Transverse colon (tissue), 4 donors: ENCODE measurements at regions not wholly inside any gene's neighbourhood (a gene's known extent, or its start where the extent isn't known, plus 50 kb on each side); places are given as distances from the start of the nearest gene placed in this dataset.

Experiments
- EP300 ChIP-seq: sonication (generic); formaldehyde crosslinking; IDR thresholded peaks from one replicate; pipeline ENCODE4 v1.6.1; 2017; ENCODE audit warnings: antibody characterized with exemption, low read depth
- POLR2A ChIP-seq: fragments of 450-650 bp; IDR thresholded peaks from one replicate; pipeline ENCODE4 v1.6.1; 2016; ENCODE audit warnings: antibody characterized with exemption, mild to moderate bottlenecking, moderate library complexity
- POLR2AphosphoS5 ChIP-seq, 3 donors: sonication (generic); formaldehyde crosslinking; IDR thresholded peaks; one replicate each; pipeline ENCODE4 v1.6.1; 2016; ENCODE audit warnings: antibody characterized with exemption in 3 of 3
- TF ChIP-seq, protein P1 (sequence below), 5 experiments: fragments of 200-600 bp in 3 of 5; fragments of 450-650 bp in 2 of 5; sonication (generic) in 3 of 5; IDR thresholded peaks; 1 replicate in 2 of 5; 2 replicates in 3 of 5; pipeline ENCODE4 v1.5.1; 2016 to 2017; ENCODE audit warnings: antibody characterized with exemption in 5 of 5, inconsistent platforms in 3 of 5, mild to moderate bottlenecking in 2 of 5, moderate library complexity in 1 of 5

DNA sequence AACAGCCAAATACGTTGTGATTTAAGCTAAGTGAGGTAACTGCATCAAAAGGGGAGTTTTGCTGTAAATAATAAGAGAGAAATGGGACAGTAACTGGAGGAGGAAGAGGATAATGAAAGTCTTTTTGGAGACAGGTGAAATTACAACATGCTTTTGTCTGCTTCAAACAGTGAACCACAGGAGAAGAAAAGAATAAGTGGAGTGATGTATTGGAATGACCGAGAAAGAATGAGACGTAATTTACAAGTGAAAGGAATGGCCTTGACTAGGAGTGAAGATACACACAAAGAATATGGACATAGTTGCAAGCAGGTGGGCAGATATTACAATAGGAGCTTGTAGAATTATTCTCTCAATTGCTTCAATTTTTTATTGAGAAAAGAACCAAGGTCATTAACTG is 550.8 kb downstream of the DIPK2A start:
- TF ChIP-seq EP300 (no peak), POLR2A (no peak), POLR2AphosphoS5 (IDR thresholded peaks at IDR 0.05) (no peak)
- TF ChIP-seq, protein P1, sequence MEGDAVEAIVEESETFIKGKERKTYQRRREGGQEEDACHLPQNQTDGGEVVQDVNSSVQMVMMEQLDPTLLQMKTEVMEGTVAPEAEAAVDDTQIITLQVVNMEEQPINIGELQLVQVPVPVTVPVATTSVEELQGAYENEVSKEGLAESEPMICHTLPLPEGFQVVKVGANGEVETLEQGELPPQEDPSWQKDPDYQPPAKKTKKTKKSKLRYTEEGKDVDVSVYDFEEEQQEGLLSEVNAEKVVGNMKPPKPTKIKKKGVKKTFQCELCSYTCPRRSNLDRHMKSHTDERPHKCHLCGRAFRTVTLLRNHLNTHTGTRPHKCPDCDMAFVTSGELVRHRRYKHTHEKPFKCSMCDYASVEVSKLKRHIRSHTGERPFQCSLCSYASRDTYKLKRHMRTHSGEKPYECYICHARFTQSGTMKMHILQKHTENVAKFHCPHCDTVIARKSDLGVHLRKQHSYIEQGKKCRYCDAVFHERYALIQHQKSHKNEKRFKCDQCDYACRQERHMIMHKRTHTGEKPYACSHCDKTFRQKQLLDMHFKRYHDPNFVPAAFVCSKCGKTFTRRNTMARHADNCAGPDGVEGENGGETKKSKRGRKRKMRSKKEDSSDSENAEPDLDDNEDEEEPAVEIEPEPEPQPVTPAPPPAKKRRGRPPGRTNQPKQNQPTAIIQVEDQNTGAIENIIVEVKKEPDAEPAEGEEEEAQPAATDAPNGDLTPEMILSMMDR (IDR thresholded peaks at IDR 0.05), result no peak
